Effector memory CD8-positive, alpha-beta T cell (primary cell): ENCODE measurements at regions not wholly inside any gene's neighbourhood (a gene's known extent, or its start where the extent isn't known, plus 50 kb on each side); places are given as distances from the start of the nearest gene placed in this dataset.

Experiments
- ATAC-seq: fragments of 150-1000 bp; cut with Tn5 transposase; replicated peaks from 2 replicates; pipeline ENCODE4 v1.10.0; 2021; ENCODE audit warnings: mild to moderate bottlenecking, moderate library complexity
- DNase-seq, 3 experiments: peaks; one replicate each; pipeline ENCODE4 v3.0.0; 2021
- H3K27ac Mint-ChIP-seq, 2 donors: one replicate each; pipeline ENCODE4 v1.8.0; 2022; ENCODE audit warnings: mild to moderate bottlenecking in 2 of 2, mixed read lengths in 2 of 2, moderate library complexity in 2 of 2
- H3K27me3 Mint-ChIP-seq, 2 donors: one replicate each; pipeline ENCODE4 v1.8.0; 2022; ENCODE audit warnings: mixed read lengths in 2 of 2
- H3K36me3 Mint-ChIP-seq: one replicate; pipeline ENCODE4 v1.8.0; 2022; ENCODE audit warnings: mild to moderate bottlenecking, moderate library complexity, mixed read lengths; ENCODE audit not compliant: insufficient read depth
- H3K4me1 Mint-ChIP-seq, 2 donors: one replicate each; pipeline ENCODE4 v1.8.0; 2022; ENCODE audit warnings: low read depth in 2 of 2, mixed read lengths in 2 of 2
- H3K4me3 Mint-ChIP-seq, 2 donors: one replicate each; pipeline ENCODE4 v1.8.0; 2022; ENCODE audit warnings: mild to moderate bottlenecking in 2 of 2, mixed read lengths in 2 of 2, moderate library complexity in 2 of 2
- H3K9me3 Mint-ChIP-seq, 2 donors: one replicate each; pipeline ENCODE4 v1.8.0; 2022; ENCODE audit warnings: mixed read lengths in 2 of 2

DNA sequence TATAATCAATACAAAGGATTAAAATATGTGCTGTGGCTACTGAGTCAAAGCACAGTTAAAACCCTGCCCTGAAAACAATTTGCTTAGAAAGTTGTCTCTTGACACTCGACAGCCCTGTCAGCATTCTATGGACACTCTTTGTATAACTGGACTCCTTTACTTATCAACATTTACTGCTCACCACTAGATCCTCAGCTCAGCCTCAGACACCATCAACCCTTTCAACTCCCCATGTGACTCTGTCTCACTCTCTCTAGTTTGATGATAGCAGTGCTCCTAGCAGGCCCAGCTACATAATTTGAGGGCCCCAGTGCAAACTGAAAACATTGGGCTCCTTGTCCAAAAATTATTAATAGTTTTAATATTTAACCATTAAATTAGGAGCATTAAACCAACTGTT lies 181.8 kb downstream of the TENT5A start:
- no peaks in the 10 kb centered on the region for H3K36me3 Mint-ChIP-seq
- peaks cover 0 to 5% of the 10 kb centered on the region in 2 donors for H3K9me3 Mint-ChIP-seq
- no peaks in the 10 kb centered on the region for H3K27me3 Mint-ChIP-seq
- ATAC-seq (no peak), DNase-seq (no peak)
- H3K27ac Mint-ChIP-seq: no peak overlapping the region
- no peak overlapping the region for H3K4me3 Mint-ChIP-seq
- H3K4me1 Mint-ChIP-seq: no peaks in the 10 kb centered on the region

DNA sequence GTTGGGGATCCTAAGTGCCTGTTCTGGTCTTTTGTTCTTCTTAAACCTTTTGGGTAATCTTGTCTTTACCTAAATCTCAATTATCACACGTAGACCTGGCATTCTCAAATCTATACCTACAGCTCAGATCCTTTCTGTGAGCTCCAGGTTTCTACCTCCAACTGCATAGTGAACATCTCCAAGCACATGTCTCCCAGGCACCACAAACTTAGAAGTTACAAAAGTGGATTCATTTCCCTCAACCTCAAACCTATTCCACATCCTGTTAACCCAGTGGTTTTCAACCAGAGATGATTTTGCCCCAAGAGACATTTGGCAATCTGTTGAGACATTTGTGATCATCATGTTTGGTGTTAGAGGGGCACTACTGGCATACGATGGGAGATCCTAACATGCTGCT lies 183.5 kb downstream of the TENT5A start:
- H3K36me3 Mint-ChIP-seq: no peaks in the 10 kb centered on the region
- ATAC-seq (no peak), DNase-seq (no peak)
- no peaks in the 10 kb centered on the region for H3K27me3 Mint-ChIP-seq
- H3K27ac Mint-ChIP-seq: no peak overlapping the region
- no peaks in the 10 kb centered on the region for H3K4me1 Mint-ChIP-seq
- no peak overlapping the region for H3K4me3 Mint-ChIP-seq
- H3K9me3 Mint-ChIP-seq: peaks cover 0 to 5% of the 10 kb centered on the region in 2 donors

DNA sequence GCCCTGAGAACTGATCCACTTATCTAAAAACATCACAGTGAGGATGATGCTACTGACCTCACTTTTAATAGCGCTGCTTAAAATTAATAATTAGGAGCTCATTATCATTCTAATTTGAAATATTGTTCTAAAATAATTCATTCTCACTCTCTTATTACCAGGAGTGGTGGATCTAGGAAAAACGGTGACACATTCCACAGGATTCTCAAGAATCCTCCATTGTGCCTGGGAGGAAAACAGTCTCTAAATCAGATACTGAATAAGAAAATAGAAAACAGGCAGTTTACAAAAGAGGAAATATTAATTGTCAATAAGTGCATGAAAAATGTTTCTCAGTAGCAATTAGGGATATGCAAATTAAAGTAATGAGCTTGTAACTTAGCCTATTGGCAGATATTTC lies 187.4 kb downstream of the TENT5A start:
- no peak overlapping the region for H3K27ac Mint-ChIP-seq
- no peaks in the 10 kb centered on the region for H3K27me3 Mint-ChIP-seq
- no peaks in the 10 kb centered on the region for H3K4me1 Mint-ChIP-seq
- peaks cover 0 to 6% of the 10 kb centered on the region in 2 donors for H3K9me3 Mint-ChIP-seq
- no peaks in the 10 kb centered on the region for H3K36me3 Mint-ChIP-seq
- no peak for ATAC-seq
- no peak for DNase-seq
- H3K4me3 Mint-ChIP-seq: no peak overlapping the region

DNA sequence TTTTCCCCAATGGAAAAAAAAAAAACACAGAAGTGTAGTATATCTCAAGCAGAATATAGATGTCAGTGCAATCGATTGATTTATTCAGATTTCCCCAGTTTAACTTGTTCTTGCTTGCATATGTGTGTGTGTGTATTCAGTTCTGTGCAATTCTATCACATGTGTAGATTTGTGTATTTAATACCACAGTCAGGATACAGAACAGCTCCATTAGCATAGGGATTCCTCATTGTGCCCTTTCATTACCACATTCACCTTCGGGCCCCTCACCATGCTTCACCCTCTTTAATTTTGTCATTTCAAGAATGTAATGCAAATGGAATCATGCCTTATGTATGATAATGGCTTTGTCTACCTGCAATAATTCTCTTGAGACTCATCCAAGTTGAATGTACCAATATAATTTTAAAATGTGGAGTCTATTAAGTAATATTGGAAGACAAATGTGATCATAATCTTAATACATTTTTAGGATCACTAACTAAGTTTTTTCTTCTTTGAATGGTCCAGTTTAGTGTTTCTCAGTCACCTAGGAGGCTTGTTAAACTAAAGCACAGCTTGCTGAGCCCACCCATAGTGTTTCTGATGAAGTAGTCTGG lies 187.9 kb downstream of the TENT5A start:
- H3K4me3 Mint-ChIP-seq: no peak overlapping the region
- ATAC-seq (no peak), DNase-seq (no peak)
- no peaks in the 10 kb centered on the region for H3K27me3 Mint-ChIP-seq
- no peak overlapping the region for H3K27ac Mint-ChIP-seq
- no peaks in the 10 kb centered on the region for H3K36me3 Mint-ChIP-seq
- H3K9me3 Mint-ChIP-seq: peaks cover 0 to 3% of the 10 kb centered on the region in 2 donors
- no peaks in the 10 kb centered on the region for H3K4me1 Mint-ChIP-seq

DNA sequence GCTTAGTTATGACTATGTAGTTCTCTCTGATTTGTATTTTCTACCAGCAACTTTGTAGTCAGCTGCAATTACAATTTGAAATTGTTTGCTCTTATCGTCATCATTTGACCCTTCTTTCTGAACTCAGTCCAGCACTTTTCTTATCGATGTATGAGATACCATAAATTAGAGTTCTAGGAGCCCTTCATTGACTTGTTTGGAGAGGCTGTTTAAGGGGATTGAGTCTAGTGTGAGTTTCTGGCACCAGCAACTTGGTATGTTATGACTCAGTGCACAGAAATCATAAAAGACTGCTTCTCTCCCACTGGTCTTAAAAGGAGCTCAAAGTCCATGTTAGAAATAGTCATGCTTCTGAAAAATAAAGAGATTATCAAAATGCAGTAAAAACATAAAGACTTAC lies 190.3 kb downstream of the TENT5A start:
- ATAC-seq (no peak), DNase-seq (no peak)
- H3K9me3 Mint-ChIP-seq: peaks cover 0 to 1% of the 10 kb centered on the region in 2 donors
- no peaks in the 10 kb centered on the region for H3K27me3 Mint-ChIP-seq
- H3K27ac Mint-ChIP-seq: no peak overlapping the region
- H3K4me3 Mint-ChIP-seq: no peak overlapping the region
- H3K36me3 Mint-ChIP-seq: no peaks in the 10 kb centered on the region
- no peaks in the 10 kb centered on the region for H3K4me1 Mint-ChIP-seq

DNA sequence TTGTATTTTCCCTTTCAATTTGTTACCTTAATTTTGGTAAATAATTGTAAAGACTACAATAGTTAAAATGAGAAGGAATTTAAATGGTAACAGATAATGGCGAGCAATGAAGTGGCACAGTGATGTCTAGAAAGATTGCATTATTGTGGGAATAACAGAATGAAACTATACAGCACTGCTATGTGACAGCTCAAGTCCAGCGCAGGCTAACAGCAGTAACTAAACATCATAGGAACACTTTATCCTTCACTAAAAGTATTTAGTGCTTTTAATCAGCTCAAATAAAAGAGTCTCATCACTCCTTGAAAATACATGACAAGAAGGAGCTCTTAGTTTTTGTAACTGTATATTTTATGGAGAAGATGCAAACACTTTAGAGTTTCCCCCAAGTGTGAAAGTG lies 190.8 kb downstream of the TENT5A start:
- H3K4me1 Mint-ChIP-seq: no peaks in the 10 kb centered on the region
- H3K27me3 Mint-ChIP-seq: no peaks in the 10 kb centered on the region
- DNase-seq (no peak), ATAC-seq (no peak)
- no peaks in the 10 kb centered on the region for H3K36me3 Mint-ChIP-seq
- no peak overlapping the region for H3K27ac Mint-ChIP-seq
- H3K4me3 Mint-ChIP-seq: no peak overlapping the region
- peaks cover 0 to 1% of the 10 kb centered on the region in 2 donors for H3K9me3 Mint-ChIP-seq

DNA sequence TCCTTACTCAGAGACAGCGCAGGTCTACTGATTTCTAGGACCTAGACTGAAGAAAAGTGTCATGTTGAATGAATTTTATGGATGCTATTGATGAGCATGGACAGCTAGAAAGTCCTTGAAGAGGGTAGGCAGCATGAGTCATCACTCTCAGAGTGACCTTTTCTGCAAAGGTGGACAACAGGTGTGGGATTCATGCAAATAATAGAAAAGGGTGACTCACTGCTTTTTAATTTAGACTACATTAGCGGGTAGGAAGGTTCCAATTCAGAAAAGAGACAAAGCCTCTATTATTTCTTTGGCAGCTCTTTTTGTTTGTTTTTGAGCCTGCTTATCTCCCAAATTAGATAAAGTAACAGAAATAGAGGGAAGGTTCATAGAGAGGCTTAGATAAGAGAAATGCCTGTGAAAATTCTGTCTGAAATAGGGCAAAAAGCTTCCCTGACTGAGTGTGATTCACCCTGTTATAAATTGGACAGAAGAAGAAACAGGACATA lies 191.4 kb downstream of the TENT5A start:
- Mint-ChIP-seq H3K27me3 (no peaks in the 10 kb centered on the region), H3K36me3 (no peaks in the 10 kb centered on the region), H3K4me3 (no peak overlapping the region), H3K9me3 (peaks cover 0 to 1% of the 10 kb centered on the region in 2 donors), H3K4me1 (no peaks in the 10 kb centered on the region), H3K27ac (no peak overlapping the region)
- no peak for ATAC-seq
- DNase-seq: no peak

DNA sequence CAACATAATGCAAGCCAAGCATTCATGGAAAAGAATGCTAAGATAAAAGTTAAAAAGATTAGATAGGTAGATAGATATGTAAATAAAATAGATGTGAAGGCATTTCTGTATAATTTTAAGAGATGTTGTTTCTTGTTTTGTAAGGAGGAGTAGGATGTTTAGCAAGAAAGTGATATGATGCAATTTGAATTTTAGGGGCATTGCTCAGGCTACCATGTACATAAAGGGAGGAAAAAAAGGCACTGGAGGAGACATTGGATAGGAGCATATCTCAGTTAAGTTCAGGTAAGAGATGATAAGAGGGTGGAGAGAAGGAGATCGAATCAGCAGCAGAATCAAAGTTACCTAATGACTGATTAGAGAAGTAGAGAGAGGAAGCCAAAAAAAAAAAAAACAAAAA lies 194.7 kb downstream of the TENT5A start:
- H3K27ac Mint-ChIP-seq: no peak overlapping the region
- no peaks in the 10 kb centered on the region for H3K36me3 Mint-ChIP-seq
- no peak for DNase-seq

DNA sequence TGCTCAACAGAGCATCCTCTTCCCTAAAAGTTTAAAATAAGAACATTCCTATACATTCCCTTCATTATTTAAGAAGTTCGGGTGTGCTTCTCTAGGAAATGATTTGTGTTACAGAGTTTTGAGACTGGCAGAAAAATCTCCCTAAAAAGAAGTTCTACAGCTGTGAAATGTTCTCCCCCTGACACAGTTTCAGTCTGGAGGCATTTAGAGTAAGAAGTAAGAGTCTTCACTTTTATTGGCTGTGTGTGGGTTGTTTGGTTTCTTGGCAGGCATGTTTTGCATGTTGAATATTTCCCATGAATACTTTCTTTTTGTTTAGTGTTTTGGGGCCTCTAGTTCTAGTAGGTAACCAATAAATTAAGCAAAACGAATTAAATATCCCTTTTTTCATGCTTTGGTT lies 195.9 kb downstream of the TENT5A start:
- Mint-ChIP-seq H3K36me3 (no peaks in the 10 kb centered on the region), H3K27ac (no peak overlapping the region), H3K9me3 (peaks cover 0 to 2% of the 10 kb centered on the region in 2 donors), H3K4me3 (no peak overlapping the region), H3K4me1 (no peaks in the 10 kb centered on the region), H3K27me3 (no peaks in the 10 kb centered on the region)
- DNase-seq: no peak
- ATAC-seq: no peak

More for the DNA sequence above, 194.7 kb downstream of the TENT5A start:
- Mint-ChIP-seq H3K9me3 (peaks cover 0 to 1% of the 10 kb centered on the region in 2 donors), H3K27me3 (no peaks in the 10 kb centered on the region), H3K4me3 (no peak overlapping the region), H3K4me1 (no peaks in the 10 kb centered on the region)
- no peak for ATAC-seq

DNA sequence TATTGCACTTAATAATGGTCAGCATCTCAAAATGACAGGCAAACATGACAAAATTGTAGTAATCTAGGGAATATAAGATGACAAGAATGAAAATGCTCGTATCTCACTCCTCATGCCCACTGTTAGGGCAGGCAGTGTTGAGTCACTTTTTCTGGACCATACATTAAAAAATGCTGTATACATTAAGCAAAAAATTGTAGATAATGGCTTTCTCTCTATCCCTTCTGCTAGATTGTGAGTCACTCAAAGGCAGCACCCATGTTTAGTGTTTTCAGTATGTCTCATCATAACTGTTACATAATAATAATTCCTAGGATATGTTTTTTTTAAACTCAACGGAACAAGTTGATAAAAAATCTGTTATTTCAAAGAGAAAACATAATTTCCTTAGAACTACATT lies 199.3 kb downstream of the TENT5A start:
- H3K4me1 Mint-ChIP-seq: no peaks in the 10 kb centered on the region
- H3K36me3 Mint-ChIP-seq: no peaks in the 10 kb centered on the region
- no peak overlapping the region for H3K4me3 Mint-ChIP-seq
- ATAC-seq: no peak
- H3K9me3 Mint-ChIP-seq: peaks cover 4 to 7% of the 10 kb centered on the region in 2 donors
- DNase-seq: no peak
- no peak overlapping the region for H3K27ac Mint-ChIP-seq
- no peaks in the 10 kb centered on the region for H3K27me3 Mint-ChIP-seq

DNA sequence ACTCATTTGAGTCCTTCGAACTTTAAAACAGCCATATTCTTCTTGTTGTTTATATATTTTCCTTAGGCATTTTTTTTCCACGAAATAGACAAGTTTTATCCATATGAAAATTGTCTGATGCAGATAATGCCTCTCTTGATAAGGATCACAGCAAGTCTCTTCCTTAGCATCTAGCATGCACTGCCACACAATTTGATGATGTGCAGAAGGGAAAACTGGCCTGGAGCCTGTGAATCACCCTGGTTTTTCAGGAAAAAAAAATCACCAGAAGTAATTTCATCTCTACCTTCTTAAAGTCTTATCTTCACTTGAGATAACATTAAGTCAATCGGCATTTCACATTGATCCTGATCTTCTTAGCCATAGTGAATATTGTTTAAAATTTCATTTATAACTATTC lies 199.8 kb downstream of the TENT5A start:
- Mint-ChIP-seq H3K4me3 (no peak overlapping the region), H3K9me3 (peaks cover 7% of the 10 kb centered on the region in 2 donors), H3K27ac (no peak overlapping the region), H3K27me3 (no peaks in the 10 kb centered on the region), H3K4me1 (no peaks in the 10 kb centered on the region), H3K36me3 (no peaks in the 10 kb centered on the region)
- no peak for ATAC-seq
- DNase-seq: no peak

DNA sequence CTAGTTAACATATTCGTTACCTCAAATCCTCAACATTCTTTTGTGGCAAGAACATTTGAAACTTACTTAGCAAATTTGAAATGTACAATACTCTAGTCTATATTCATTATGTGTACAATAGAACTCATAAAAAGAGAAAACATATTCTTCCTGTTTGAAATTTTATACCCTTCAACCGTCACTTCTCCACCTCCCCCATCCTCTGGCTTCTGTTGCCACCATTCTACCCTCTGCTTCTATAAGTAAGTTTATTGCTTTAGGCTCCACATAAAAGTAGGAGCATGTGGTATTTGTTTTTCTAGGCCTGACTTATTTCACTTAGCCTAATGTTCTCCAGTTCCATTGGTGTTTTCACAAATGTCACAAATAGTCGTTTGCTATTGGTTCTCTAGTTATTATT lies 205.3 kb downstream of the TENT5A start:
- no peak for DNase-seq
- Mint-ChIP-seq H3K36me3 (no peaks in the 10 kb centered on the region), H3K9me3 (peaks cover 7 to 12% of the 10 kb centered on the region in 2 donors), H3K4me1 (no peaks in the 10 kb centered on the region), H3K4me3 (no peak overlapping the region), H3K27me3 (no peaks in the 10 kb centered on the region), H3K27ac (no peak overlapping the region)
- no peak for ATAC-seq

DNA sequence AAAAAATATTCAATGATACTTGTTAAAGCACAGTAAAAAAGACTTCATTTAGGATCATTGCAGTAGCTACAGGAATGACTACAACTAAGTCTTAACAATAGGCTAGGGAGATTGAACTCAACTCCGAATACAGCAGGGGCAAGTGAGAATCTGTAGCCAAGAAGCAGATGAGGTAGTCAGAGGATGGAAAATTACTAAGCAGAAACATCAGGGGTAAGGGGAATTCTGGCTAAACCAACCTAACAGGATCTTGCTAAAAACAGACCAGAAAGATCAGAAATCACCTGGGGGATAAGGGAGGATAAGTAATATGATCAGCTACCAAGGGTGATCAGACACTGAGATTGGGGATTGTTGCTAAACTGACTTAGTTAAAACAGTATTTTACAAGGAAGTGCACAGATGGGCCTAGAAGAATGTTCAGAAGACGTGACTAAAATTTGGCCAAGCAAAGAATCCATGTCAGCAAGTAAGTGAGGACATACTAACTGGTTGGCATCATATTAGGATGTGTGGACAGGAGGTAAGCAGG lies 217.5 kb downstream of the TENT5A start:
- Mint-ChIP-seq H3K27ac (no peak overlapping the region), H3K36me3 (no peaks in the 10 kb centered on the region), H3K4me3 (no peak overlapping the region), H3K27me3 (no peaks in the 10 kb centered on the region), H3K9me3 (peaks cover 11 to 17% of the 10 kb centered on the region in 2 donors), H3K4me1 (no peaks in the 10 kb centered on the region)
- no peak for DNase-seq
- no peak for ATAC-seq

DNA sequence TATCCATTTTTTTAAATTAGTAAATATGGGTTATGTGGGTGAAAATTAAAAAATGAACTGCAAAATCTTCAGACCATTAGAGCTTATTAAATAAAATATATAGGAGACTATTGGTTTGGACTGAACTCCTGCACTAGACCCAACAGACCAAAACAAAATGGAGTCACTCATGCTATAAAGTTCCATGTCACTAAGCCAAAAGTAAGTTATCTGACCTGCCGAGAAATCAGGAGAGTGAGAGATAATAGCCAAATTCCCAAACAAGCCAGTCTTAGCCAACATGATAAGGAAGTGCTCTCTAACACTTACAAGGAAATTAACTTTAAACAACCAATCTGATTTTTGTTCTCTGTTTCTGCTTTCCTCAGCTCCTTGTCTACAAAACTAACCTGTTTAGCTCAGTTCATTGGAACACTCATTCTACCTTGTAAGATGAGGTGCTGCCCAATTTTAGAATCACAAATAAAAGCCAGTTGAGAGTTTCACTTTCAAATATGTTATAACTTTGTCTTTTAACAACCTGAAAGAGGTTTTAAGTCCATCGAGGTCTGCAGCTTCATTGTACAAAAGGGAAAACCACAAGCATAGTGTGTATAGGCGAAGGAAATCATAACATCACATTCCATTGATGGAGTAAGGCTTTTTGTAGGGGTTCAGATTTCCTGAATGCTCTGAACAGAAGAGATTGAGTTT lies 220.5 kb downstream of the TENT5A start:
- DNase-seq: no peak
- Mint-ChIP-seq H3K4me3 (no peak overlapping the region), H3K36me3 (no peaks in the 10 kb centered on the region), H3K4me1 (no peaks in the 10 kb centered on the region), H3K27ac (no peak overlapping the region), H3K9me3 (peaks cover 7 to 21% of the 10 kb centered on the region in 2 donors), H3K27me3 (no peaks in the 10 kb centered on the region)
- no peak for ATAC-seq
